ENCODE measurements at regions not wholly inside any gene's neighbourhood (a gene's known extent, or its start where the extent isn't known, plus 50 kb on each side); places are given as distances from the start of the nearest gene placed in this dataset.

DNA sequence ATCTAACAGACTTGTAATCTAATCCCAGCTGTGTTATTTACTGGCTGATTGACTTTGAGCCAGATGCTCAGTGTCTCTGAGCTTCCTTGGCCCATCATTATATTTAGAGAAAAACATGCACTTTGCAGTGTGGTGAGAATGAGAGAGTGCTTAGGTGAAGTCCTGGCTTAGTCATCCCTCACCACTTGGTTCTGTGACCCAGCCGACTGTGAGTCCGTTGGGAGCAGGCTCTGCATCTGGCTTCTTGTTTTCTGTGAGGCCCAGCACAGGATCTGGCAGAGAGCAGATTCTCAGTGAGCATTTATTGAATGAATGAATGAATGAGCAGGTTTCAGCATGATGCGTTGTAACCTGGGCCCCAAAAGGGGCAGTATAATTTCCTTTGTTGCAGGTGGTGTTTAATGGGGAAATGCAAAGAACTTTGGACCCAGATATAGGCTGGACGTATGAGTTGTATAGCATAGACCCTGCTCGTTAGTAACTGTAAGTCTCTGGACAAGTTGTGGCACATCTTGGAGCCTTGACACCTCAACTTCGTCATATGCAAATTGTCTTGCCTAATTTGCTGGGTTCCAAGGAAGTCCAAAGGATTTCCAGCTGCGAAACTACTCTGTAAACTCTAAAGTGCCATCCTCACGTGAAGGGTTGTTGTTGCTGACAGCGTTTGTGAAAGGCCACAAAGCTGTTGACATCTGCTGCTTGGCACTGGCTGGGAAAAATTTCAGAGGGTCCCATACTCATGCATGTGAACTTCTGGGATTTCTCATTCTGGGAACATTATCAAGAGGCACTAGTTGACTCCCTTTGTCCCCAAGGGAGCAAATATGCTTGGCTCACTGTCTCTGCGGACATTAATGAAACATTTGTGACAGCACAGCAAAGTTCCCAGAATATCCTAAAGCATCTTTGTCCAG lies 138.8 kb upstream of the USP24 start:
- TF ChIP-seq, protein P1, sequence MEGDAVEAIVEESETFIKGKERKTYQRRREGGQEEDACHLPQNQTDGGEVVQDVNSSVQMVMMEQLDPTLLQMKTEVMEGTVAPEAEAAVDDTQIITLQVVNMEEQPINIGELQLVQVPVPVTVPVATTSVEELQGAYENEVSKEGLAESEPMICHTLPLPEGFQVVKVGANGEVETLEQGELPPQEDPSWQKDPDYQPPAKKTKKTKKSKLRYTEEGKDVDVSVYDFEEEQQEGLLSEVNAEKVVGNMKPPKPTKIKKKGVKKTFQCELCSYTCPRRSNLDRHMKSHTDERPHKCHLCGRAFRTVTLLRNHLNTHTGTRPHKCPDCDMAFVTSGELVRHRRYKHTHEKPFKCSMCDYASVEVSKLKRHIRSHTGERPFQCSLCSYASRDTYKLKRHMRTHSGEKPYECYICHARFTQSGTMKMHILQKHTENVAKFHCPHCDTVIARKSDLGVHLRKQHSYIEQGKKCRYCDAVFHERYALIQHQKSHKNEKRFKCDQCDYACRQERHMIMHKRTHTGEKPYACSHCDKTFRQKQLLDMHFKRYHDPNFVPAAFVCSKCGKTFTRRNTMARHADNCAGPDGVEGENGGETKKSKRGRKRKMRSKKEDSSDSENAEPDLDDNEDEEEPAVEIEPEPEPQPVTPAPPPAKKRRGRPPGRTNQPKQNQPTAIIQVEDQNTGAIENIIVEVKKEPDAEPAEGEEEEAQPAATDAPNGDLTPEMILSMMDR (IDR thresholded peaks at IDR 0.05), result no peak
- TF ChIP-seq POLR2A (IDR thresholded peaks at IDR 0.05), result no peak
